ENCODE measurements at regions not wholly inside any gene's neighbourhood (a gene's known extent, or its start where the extent isn't known, plus 50 kb on each side); places are given as distances from the start of the nearest gene placed in this dataset.
"Not testable (repeated sequence)": the region's sequence is repeated elsewhere in the genome, so short reads cannot be mapped to it uniquely, and the experiment has no call there.

GRCh38 chr1:143867590-143868220, 104.1 kb downstream of the FAM72C start:
- not testable (repeated sequence) for H3K4me2 ChIP-seq (ENCODE audit: low read length); H3K36me3 ChIP-seq (ENCODE audit: insufficient read depth, low read length); H3K27me3 ChIP-seq (ENCODE audit: control insufficient read depth, insufficient read depth, low read length); H3K4me1 ChIP-seq (ENCODE audit: control insufficient read depth, insufficient read depth, low read length); H3K9ac ChIP-seq (ENCODE audit: low read depth, low read length); H3K9me3 ChIP-seq (replicated peaks; ENCODE audit: low read length); H3K4me3 ChIP-seq (ENCODE audit: low read length)

GRCh38 chr1:143863901-143864520, 107.8 kb downstream of the FAM72C start:
- H3K4me2 ChIP-seq (ENCODE audit: low read length); H3K36me3 ChIP-seq (ENCODE audit: insufficient read depth, low read length): not testable (repeated sequence)

GRCh38 chr1:143862722-143863121, 109.1 kb downstream of the FAM72C start:
- not testable (repeated sequence) for H3K4me3 ChIP-seq (ENCODE audit: low read length); H3K4me1 ChIP-seq (ENCODE audit: control insufficient read depth, insufficient read depth, low read length); H3K9me3 ChIP-seq (replicated peaks; ENCODE audit: low read length); H3K4me2 ChIP-seq (ENCODE audit: low read length); H3K36me3 ChIP-seq (ENCODE audit: insufficient read depth, low read length); H3K9ac ChIP-seq (ENCODE audit: low read depth, low read length); H3K27me3 ChIP-seq (ENCODE audit: control insufficient read depth, insufficient read depth, low read length)

More at GRCh38 chr1:143863901-143864520, 107.8 kb downstream of the FAM72C start:
- H3K9ac ChIP-seq (ENCODE audit: low read depth, low read length); H3K9me3 ChIP-seq (replicated peaks; ENCODE audit: low read length); H3K4me1 ChIP-seq (ENCODE audit: control insufficient read depth, insufficient read depth, low read length); H3K27me3 ChIP-seq (ENCODE audit: control insufficient read depth, insufficient read depth, low read length); H3K4me3 ChIP-seq (ENCODE audit: low read length): not testable (repeated sequence)

- H3K4me2 ChIP-seq (ENCODE audit: low read length); H3K9ac ChIP-seq (ENCODE audit: low read depth, low read length); H3K27me3 ChIP-seq (ENCODE audit: control insufficient read depth, insufficient read depth, low read length); H3K4me3 ChIP-seq (ENCODE audit: low read length); H3K9me3 ChIP-seq (replicated peaks; ENCODE audit: low read length); H3K36me3 ChIP-seq (ENCODE audit: insufficient read depth, low read length); H3K4me1 ChIP-seq (ENCODE audit: control insufficient read depth, insufficient read depth, low read length): not testable (repeated sequence)
These were observed 110.5 kb downstream of the FAM72C start for GRCh38 chr1:143861306-143861705.

DNA sequence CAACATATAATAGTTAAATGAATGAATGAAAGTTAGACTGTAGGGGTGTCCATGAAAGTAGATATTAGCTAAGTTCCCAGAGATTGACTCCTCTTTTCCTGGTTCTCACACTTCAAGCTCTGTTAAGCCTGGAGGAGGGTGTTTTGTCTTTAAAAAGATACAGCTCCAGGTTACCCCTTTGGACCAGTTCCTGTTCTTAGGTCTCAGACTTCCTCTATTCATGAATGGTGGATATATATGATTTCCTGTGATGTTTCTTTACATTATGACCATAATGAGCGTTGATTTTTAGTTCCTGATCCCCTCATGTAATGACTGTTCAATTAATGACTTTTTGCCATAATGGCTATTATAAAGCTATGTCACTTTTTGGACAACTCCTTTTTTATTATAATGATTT, 115.9 kb downstream of the FAM72C start:
- not testable (repeated sequence) for H3K4me1 ChIP-seq (ENCODE audit: control insufficient read depth, insufficient read depth, low read length); H3K4me3 ChIP-seq (ENCODE audit: low read length); H3K9ac ChIP-seq (ENCODE audit: low read depth, low read length); H3K27me3 ChIP-seq (ENCODE audit: control insufficient read depth, insufficient read depth, low read length); H3K9me3 ChIP-seq (replicated peaks; ENCODE audit: low read length); H3K36me3 ChIP-seq (ENCODE audit: insufficient read depth, low read length); H3K4me2 ChIP-seq (ENCODE audit: low read length)

DNA sequence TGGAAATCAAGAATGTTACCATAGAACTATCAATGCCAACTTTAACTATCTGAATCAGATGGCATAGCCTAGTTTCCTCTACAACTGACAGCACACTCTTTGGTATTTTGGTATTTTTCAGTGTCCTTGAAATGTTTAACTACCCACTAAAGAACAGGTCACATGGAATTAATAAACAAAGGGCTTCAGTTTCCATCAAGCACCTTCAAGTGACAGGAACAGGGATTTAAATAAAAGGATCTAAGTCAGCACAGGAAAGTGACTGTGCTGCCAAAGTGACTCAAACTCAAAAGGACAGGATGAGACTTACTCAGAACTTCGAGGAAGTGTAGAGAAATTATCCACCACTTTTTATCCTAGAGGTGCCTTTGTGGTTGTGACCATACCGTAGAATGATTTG, 117.7 kb downstream of the FAM72C start:
- H3K4me3 ChIP-seq (ENCODE audit: low read length); H3K9ac ChIP-seq (ENCODE audit: low read depth, low read length); H3K4me1 ChIP-seq (ENCODE audit: control insufficient read depth, insufficient read depth, low read length); H3K9me3 ChIP-seq (replicated peaks; ENCODE audit: low read length); H3K36me3 ChIP-seq (ENCODE audit: insufficient read depth, low read length); H3K27me3 ChIP-seq (ENCODE audit: control insufficient read depth, insufficient read depth, low read length); H3K4me2 ChIP-seq (ENCODE audit: low read length): not testable (repeated sequence)

DNA sequence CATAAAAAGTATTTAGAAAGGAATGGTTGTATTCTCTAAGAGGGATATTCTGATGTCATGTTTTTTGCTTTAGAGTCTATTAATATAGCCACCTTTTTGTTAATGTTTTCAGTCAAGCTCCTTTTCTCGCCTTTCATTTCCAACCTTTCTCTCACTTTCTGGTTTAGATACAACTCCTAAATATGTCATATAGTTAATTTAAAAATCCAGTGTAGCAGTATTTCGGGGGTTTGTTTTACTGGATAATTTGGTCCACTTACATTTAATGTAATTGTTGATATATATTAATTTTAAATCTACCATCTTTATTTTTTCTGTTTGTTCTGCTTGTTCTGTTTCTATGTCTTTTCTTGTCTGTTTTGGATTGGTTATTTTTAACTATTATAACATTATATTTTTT, 121.1 kb downstream of the FAM72C start:
- H3K4me3 ChIP-seq (ENCODE audit: low read length); H3K9ac ChIP-seq (ENCODE audit: low read depth, low read length): not testable (repeated sequence)

GRCh38 chr1:143848859-143849258, 122.9 kb downstream of the FAM72C start:
- H3K9me3 ChIP-seq (replicated peaks; ENCODE audit: low read length); H3K9ac ChIP-seq (ENCODE audit: low read depth, low read length); H3K27me3 ChIP-seq (ENCODE audit: control insufficient read depth, insufficient read depth, low read length); H3K36me3 ChIP-seq (ENCODE audit: insufficient read depth, low read length); H3K4me2 ChIP-seq (ENCODE audit: low read length); H3K4me1 ChIP-seq (ENCODE audit: control insufficient read depth, insufficient read depth, low read length); H3K4me3 ChIP-seq (ENCODE audit: low read length): not testable (repeated sequence)

More for the DNA sequence above, 121.1 kb downstream of the FAM72C start:
- H3K9me3 ChIP-seq (replicated peaks; ENCODE audit: low read length); H3K4me1 ChIP-seq (ENCODE audit: control insufficient read depth, insufficient read depth, low read length); H3K4me2 ChIP-seq (ENCODE audit: low read length); H3K27me3 ChIP-seq (ENCODE audit: control insufficient read depth, insufficient read depth, low read length); H3K36me3 ChIP-seq (ENCODE audit: insufficient read depth, low read length): not testable (repeated sequence)

DNA sequence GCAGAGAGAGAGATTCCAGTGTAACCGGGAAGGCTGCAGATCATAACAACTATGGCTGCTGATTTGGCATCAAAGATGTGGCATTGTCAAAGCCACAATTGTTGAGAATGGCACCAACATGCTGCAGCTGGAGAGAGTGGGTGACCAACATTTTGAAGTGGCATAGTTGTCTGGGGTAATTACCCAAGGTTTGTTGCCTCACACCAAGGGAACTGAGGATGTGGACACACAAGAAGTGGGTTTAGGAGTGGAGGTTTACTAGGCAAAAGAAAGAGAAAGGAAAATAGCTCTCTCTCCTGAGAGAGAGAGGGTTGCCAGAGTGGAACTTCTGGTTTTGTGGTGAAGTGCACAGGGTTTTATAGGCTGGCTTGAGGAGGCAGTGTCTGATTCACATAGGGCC, 126.6 kb downstream of the FAM72C start:
- not testable (repeated sequence) for H3K4me2 ChIP-seq (ENCODE audit: low read length); H3K9ac ChIP-seq (ENCODE audit: low read depth, low read length); H3K36me3 ChIP-seq (ENCODE audit: insufficient read depth, low read length); H3K4me1 ChIP-seq (ENCODE audit: control insufficient read depth, insufficient read depth, low read length); H3K27me3 ChIP-seq (ENCODE audit: control insufficient read depth, insufficient read depth, low read length); H3K4me3 ChIP-seq (ENCODE audit: low read length); H3K9me3 ChIP-seq (replicated peaks; ENCODE audit: low read length)

DNA sequence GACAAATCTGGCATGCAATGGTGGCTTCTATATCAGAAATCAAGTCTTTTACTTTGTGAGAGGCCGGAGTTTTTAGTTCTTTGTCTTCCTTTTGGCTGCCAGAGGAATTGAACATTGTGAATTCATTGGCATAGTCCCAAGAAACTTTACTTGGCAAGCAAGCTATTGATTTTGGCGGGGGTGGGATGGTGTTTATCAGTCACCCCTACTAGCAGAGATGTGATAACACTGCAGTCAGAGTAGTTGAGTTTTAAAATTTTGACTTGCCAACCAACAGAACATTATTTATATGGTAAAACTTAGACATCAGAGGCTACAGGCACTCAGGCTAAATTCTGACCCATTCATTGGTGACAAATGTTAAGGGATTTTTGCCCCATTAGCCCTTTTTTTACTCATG, 129.7 kb downstream of the FAM72C start:
- not testable (repeated sequence) for H3K9me3 ChIP-seq (replicated peaks; ENCODE audit: low read length); H3K36me3 ChIP-seq (ENCODE audit: insufficient read depth, low read length); H3K9ac ChIP-seq (ENCODE audit: low read depth, low read length); H3K27me3 ChIP-seq (ENCODE audit: control insufficient read depth, insufficient read depth, low read length); H3K4me1 ChIP-seq (ENCODE audit: control insufficient read depth, insufficient read depth, low read length); H3K4me2 ChIP-seq (ENCODE audit: low read length); H3K4me3 ChIP-seq (ENCODE audit: low read length)

DNA sequence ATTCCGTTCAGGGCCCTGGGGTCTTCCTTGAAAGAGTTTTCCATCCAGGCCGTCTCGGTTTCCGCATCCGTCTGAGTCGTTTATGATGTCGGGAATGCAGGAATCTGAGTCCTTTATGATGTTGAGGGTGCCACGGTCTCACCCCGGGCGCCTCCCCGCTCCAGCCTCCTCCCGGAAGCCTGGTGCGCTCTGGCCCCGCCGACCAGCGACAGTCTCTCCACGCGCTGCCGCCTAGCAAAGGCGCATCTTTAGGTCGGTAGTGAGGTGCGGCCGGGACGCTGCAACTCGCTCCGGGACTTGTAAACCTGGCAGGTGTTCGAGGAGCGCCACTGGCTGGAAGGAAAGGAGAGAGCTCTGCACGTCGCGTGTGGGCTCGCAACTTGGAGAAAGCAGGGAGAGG, 132.6 kb downstream of the FAM72C start:
- H3K4me2 ChIP-seq (ENCODE audit: low read length), result not testable (repeated sequence)

GRCh38 chr1:143838598-143838929, 133.2 kb downstream of the FAM72C start:
- not testable (repeated sequence) for H3K4me2 ChIP-seq (ENCODE audit: low read length); H3K36me3 ChIP-seq (ENCODE audit: insufficient read depth, low read length); H3K9ac ChIP-seq (ENCODE audit: low read depth, low read length); H3K9me3 ChIP-seq (replicated peaks; ENCODE audit: low read length); H3K4me3 ChIP-seq (ENCODE audit: low read length); H3K4me1 ChIP-seq (ENCODE audit: control insufficient read depth, insufficient read depth, low read length); H3K27me3 ChIP-seq (ENCODE audit: control insufficient read depth, insufficient read depth, low read length)

More for the DNA sequence above, 132.6 kb downstream of the FAM72C start:
- H3K4me3 ChIP-seq (ENCODE audit: low read length); H3K36me3 ChIP-seq (ENCODE audit: insufficient read depth, low read length); H3K9ac ChIP-seq (ENCODE audit: low read depth, low read length); H3K4me1 ChIP-seq (ENCODE audit: control insufficient read depth, insufficient read depth, low read length); H3K27me3 ChIP-seq (ENCODE audit: control insufficient read depth, insufficient read depth, low read length); H3K9me3 ChIP-seq (replicated peaks; ENCODE audit: low read length): not testable (repeated sequence)
